A549 (cell line): ENCODE measurements at regions not wholly inside any gene's neighbourhood (a gene's known extent, or its start where the extent isn't known, plus 50 kb on each side); places are given as distances from the start of the nearest gene placed in this dataset.

Experiments used
- ATAC-seq, 2 experiments: fragments of 200-7000 bp in 1 of 2; fragments of >200 bp in 1 of 2; cut with Nextera tagmentation in 1 of 2; cut with Tn5 transposase in 1 of 2; 3 replicates each; pipeline versions ENCODE4 v1.8.0 to v1.9.1; 2018 to 2020; ENCODE audit warnings: mild to moderate bottlenecking in 1 of 2, moderate library complexity in 1 of 2
- CTCF ChIA-PET: fragments of 300-600 bp; sonication (Branson Sonifier 250); formaldehyde crosslinking; extraction: SDS; loops from one replicate; lab custom pipeline; 2021; ENCODE audit warnings: antibody characterized with exemption, inconsistent platforms; lab: Yijun Ruan, JAX
- POLR2A ChIA-PET: fragments of 350-600 bp; formaldehyde crosslinking; extraction: SDS; loops from one replicate; lab custom pipeline; 2021; ENCODE audit warnings: antibody characterized with exemption, inconsistent platforms; lab: Yijun Ruan, JAX
- DNase-seq, 2 experiments: peaks; one replicate each; pipeline versions ENCODE4 v3.0.0 to v3.0.0-alpha.2; 2011 to 2016; ENCODE audit warnings: low read depth in 1 of 2, low spot score in 1 of 2
- FAIRE-seq: peaks from 2 replicates; lab custom pipeline; 2011; peaks lifted over from hg19 to GRCh38; lab: Jason Lieb, UNC
- H3K27ac ChIP-seq, 2 experiments: fragments of >200 bp; sonication (Bioruptor Twin); formaldehyde crosslinking; 3 replicates each; pipeline ENCODE4 v1.5.1; 2016 to 2017
- H3K4me1 ChIP-seq: fragments of >200 bp; sonication (Bioruptor Twin); formaldehyde crosslinking; 3 replicates; pipeline ENCODE4 v1.6.1; 2016
- H3K4me2 ChIP-seq: fragments of >200 bp; sonication (Bioruptor Twin); formaldehyde crosslinking; 3 replicates; pipeline ENCODE4 v1.6.1; 2016
- H3K4me3 ChIP-seq: fragments of >200 bp; sonication (Bioruptor Twin); formaldehyde crosslinking; 3 replicates; pipeline ENCODE4 v1.5.1; 2016
- H3K9me3 ChIP-seq: fragments of >200 bp; sonication (Bioruptor Twin); formaldehyde crosslinking; 3 replicates; pipeline ENCODE4 v1.6.1; 2016
- BHLHE40 ChIP-seq: IDR thresholded peaks from 2 replicates; pipeline ENCODE4 v1.6.1; 2012; ENCODE audit warnings: low read depth, low read length, inconsistent platforms
- CBX2 ChIP-seq: fragments of 200-600 bp; sonication (generic); IDR thresholded peaks from 2 replicates; pipeline ENCODE4 v1.6.1; 2016; ENCODE audit warnings: low read depth, mild to moderate bottlenecking, borderline replicate concordance
- CHD4 ChIP-seq: fragments of 200-600 bp; sonication (generic); IDR thresholded peaks from 2 replicates; pipeline ENCODE4 v1.6.1; 2016; ENCODE audit warnings: antibody characterized with exemption, mild to moderate bottlenecking, borderline replicate concordance
- EHF ChIP-seq: fragments of 250-450 bp; sonication (Bioruptor Pico); IDR thresholded peaks from 2 replicates; pipeline ENCODE4 v1.5.0; 2020; ENCODE audit warnings: mild to moderate bottlenecking
- EP300 ChIP-seq, 2 experiments: fragments of >200 bp; sonication (Bioruptor Twin); formaldehyde crosslinking; IDR thresholded peaks; 2 replicates in 1 of 2; 3 replicates in 1 of 2; pipeline ENCODE4 v1.6.1; 2016 to 2017
- FOSB ChIP-seq: fragments of 250-450 bp; sonication (Bioruptor Pico); IDR thresholded peaks from 2 replicates; pipeline ENCODE4 v1.5.0; 2020; ENCODE audit warnings: mild to moderate bottlenecking, moderate library complexity
- HEYL ChIP-seq: fragments of 250-450 bp; sonication (Bioruptor Pico); IDR thresholded peaks from 2 replicates; pipeline ENCODE4 v1.8.0; 2021; ENCODE audit warnings: mild to moderate bottlenecking, moderate library complexity
- HOXB13 ChIP-seq: fragments of 250-450 bp; sonication (Bioruptor Pico); IDR thresholded peaks from 2 replicates; pipeline ENCODE4 v1.5.0; 2020; ENCODE audit warnings: low read depth, mild to moderate bottlenecking, moderate library complexity
- MAFK ChIP-seq: fragments of 450-650 bp; IDR thresholded peaks from 2 replicates; pipeline ENCODE4 v1.6.1; 2014; ENCODE audit not compliant: partially characterized antibody
- MAZ ChIP-seq: fragments of 150-350 bp; IDR thresholded peaks from 2 replicates; pipeline ENCODE4 v1.6.1; 2014; ENCODE audit warnings: antibody characterized with exemption, low read depth, low read length, borderline replicate concordance
- MYC ChIP-seq: IDR thresholded peaks from 2 replicates; pipeline ENCODE4 v1.6.1; 2012; ENCODE audit warnings: mild to moderate bottlenecking, inconsistent platforms, low read length, improper control_type of control experiment, borderline replicate concordance
- NFE2L2 ChIP-seq: fragments of 150-350 bp; conservative IDR thresholded peaks from 2 replicates; pipeline ENCODE4 v1.6.1; 2014; ENCODE audit warnings: low read length
- NPAS2 ChIP-seq: fragments of 250-450 bp; sonication (Bioruptor Pico); IDR thresholded peaks from 2 replicates; pipeline ENCODE4 v1.8.0; 2022; ENCODE audit warnings: mild to moderate bottlenecking, moderate library complexity, borderline replicate concordance
- PHF8 ChIP-seq: fragments of 200-600 bp; sonication (generic); IDR thresholded peaks from 2 replicates; pipeline ENCODE4 v1.6.1; 2016; ENCODE audit warnings: low read depth, mild to moderate bottlenecking, antibody characterized with exemption, moderate library complexity, borderline replicate concordance
- POLR2AphosphoS2 ChIP-seq: conservative IDR thresholded peaks from 2 replicates; pipeline ENCODE4 v1.6.1; 2012; ENCODE audit warnings: low read length, improper control_type of control experiment, inconsistent platforms
- RCOR1 ChIP-seq: fragments of 150-350 bp; IDR thresholded peaks from 2 replicates; pipeline ENCODE4 v1.6.1; 2014; ENCODE audit warnings: antibody characterized with exemption, low read length, low read depth
- RNF2 ChIP-seq: fragments of 200-600 bp; sonication (generic); IDR thresholded peaks from 2 replicates; pipeline ENCODE4 v1.6.1; 2016; ENCODE audit warnings: low read depth, mild to moderate bottlenecking, antibody characterized with exemption, moderate library complexity, borderline replicate concordance
- SMC3 ChIP-seq: fragments of >200 bp; sonication (Bioruptor Twin); formaldehyde crosslinking; IDR thresholded peaks from 3 replicates; pipeline ENCODE4 v1.6.1; 2018; ENCODE audit warnings: inconsistent platforms
- SREBF2 ChIP-seq: fragments of 450-650 bp; IDR thresholded peaks from 2 replicates; pipeline ENCODE4 v1.6.1; 2014; ENCODE audit warnings: mild to moderate bottlenecking, moderate library complexity
- ZFP36 ChIP-seq: fragments of 450-650 bp; IDR thresholded peaks from 2 replicates; pipeline ENCODE4 v1.6.1; 2014; ENCODE audit warnings: borderline replicate concordance; ENCODE audit not compliant: partially characterized antibody
- ZSCAN20 ChIP-seq: fragments of 250-450 bp; sonication (Bioruptor Pico); IDR thresholded peaks from 2 replicates; pipeline ENCODE4 v1.8.0; 2022; ENCODE audit warnings: mild to moderate bottlenecking, moderate library complexity
- WGBS: methylation state at CpG from one replicate; pipeline ENCODE4 v1.1.6; 2017; ENCODE audit errors: missing lambda C conversion rate; 5-methylcytosine and 5-hydroxymethylcytosine counted together
- TF ChIP-seq, protein P1 (sequence below): fragments of 450-650 bp; IDR thresholded peaks from 2 replicates; pipeline ENCODE4 v1.6.1; 2014; ENCODE audit warnings: antibody characterized with exemption
- TF ChIP-seq, protein P2 (sequence below): fragments of 250-450 bp; sonication (Bioruptor Pico); IDR thresholded peaks from 2 replicates; pipeline ENCODE4 v1.5.0; 2020; ENCODE audit warnings: low read depth, mild to moderate bottlenecking, moderate library complexity
- TF ChIP-seq, protein P3 (sequence below): IDR thresholded peaks from 2 replicates; pipeline ENCODE4 v1.6.1; 2012
- TF ChIP-seq, protein P4 (sequence below): fragments of >200 bp; sonication (Bioruptor Twin); formaldehyde crosslinking; IDR thresholded peaks from 3 replicates; pipeline ENCODE4 v1.6.1; 2016
- TF ChIP-seq, protein P5 (sequence below): fragments of >200 bp; sonication (Bioruptor Twin); formaldehyde crosslinking; IDR thresholded peaks from 3 replicates; pipeline ENCODE4 v1.5.1; 2016

DNA sequence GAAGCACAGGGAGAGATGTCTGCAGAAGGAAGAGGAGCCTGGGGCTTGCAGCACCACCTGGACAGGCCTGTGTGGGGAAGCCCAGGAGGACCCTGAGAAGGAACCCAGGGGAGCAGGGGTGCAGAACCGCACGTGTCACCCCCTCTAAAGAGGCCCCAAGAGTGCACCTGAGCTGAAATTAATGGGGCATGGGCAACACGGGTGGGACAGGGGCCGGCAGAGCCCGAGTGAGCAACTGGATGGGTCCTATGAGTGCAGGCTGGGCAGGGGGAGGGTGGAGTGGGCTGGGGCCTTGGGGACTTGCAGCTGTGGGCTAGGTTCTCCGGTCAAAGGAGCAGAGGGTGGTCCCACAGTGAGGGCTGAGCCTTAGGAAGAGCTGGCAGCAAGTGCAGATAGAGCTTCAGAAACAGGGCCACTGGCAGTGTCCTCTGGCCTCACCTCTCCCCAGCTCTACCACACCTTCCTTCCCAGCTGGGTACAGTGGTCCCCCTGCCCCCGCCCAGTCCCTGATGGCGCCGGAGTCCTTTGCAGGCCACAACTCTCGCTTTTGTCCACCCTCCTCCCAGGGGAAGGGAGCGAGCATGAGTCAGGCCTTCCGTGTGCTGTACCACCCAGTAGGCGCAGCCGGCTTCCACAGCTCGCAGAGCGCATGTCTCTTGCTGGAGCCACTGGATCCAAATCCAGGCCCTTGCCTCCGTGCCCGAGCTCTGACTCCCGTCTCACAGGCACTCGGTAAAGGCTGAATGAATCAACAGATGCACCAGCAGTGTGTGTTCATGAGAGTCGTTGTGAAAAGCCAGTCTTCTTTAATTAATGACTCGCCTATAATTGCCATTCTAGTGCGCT lies 131.6 kb downstream of the HMX1 start:
- DNase-seq (no peak), FAIRE-seq (no peak), ATAC-seq (no peak; a peak in 1 of 6 replicates)
- ChIA-PET POLR2A (no interaction called here), CTCF (interaction anchor here (0.6 to 1.1 kb wide), 2 partner anchors 15 to 178 kb away, joined by 3 to 4 read pairs; no protein-coding TSS in a partner anchor)
- no peak for TF ChIP-seq NPAS2 (CRISPR knock-in tag)
- TF ChIP-seq, protein P1, sequence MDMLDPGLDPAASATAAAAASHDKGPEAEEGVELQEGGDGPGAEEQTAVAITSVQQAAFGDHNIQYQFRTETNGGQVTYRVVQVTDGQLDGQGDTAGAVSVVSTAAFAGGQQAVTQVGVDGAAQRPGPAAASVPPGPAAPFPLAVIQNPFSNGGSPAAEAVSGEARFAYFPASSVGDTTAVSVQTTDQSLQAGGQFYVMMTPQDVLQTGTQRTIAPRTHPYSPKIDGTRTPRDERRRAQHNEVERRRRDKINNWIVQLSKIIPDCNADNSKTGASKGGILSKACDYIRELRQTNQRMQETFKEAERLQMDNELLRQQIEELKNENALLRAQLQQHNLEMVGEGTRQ, result no peak
- TF ChIP-seq ZFP36, result no peak
- TF ChIP-seq CHD4, result no peak
- no peak for TF ChIP-seq MYC
- TF ChIP-seq HEYL (CRISPR knock-in tag), result no peak
- no peak for TF ChIP-seq SREBF2
- TF ChIP-seq HOXB13 (CRISPR knock-in tag), result no peak
- no peak for TF ChIP-seq RNF2
- TF ChIP-seq PHF8, result no peak
- TF ChIP-seq, protein P2, sequence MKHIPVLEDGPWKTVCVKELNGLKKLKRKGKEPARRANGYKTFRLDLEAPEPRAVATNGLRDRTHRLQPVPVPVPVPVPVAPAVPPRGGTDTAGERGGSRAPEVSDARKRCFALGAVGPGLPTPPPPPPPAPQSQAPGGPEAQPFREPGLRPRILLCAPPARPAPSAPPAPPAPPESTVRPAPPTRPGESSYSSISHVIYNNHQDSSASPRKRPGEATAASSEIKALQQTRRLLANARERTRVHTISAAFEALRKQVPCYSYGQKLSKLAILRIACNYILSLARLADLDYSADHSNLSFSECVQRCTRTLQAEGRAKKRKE (CRISPR knock-in tag), result no peak
- no peak for TF ChIP-seq MAFK
- TF ChIP-seq BHLHE40, result no peak
- no peak for TF ChIP-seq RCOR1
- TF ChIP-seq SMC3, result no peak
- TF ChIP-seq, protein P3, sequence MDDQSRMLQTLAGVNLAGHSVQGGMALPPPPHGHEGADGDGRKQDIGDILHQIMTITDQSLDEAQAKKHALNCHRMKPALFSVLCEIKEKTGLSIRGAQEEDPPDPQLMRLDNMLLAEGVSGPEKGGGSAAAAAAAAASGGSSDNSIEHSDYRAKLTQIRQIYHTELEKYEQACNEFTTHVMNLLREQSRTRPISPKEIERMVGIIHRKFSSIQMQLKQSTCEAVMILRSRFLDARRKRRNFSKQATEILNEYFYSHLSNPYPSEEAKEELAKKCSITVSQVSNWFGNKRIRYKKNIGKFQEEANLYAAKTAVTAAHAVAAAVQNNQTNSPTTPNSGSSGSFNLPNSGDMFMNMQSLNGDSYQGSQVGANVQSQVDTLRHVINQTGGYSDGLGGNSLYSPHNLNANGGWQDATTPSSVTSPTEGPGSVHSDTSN, result no peak
- Histone ChIP-seq H3K4me3 (no peak overlapping the region), H3K4me2 (no peak overlapping the region), H3K9me3 (no peaks in the 10 kb centered on the region), H3K4me1 (no peaks in the 10 kb centered on the region), H3K27ac (no peak overlapping the region)
- WGBS, result 30% methylated on average over 20 of the region's 23 CpGs

DNA sequence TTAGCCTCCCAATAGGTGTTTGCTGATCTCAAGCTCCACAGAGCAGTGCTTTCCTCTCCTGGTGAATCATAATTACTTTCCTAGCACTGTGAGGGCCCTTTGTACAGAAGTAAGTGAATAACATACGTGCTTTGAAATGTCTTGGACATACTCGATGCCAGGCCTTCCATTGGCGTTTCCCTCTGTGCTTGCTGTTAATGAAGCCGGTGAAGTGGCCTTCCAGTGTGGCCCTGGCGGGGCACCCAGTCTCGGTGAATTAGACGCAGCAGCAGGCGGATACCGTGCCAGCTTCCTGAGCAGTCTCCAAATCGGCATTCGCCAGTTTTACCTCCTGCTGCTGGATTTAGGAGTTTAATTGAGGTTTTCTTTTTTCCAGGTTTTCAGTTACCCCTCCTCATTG lies 132.3 kb downstream of the HMX1 start:
- Histone ChIP-seq H3K4me2 (no peak overlapping the region), H3K4me3 (no peak overlapping the region), H3K27ac (no peak overlapping the region), H3K9me3 (no peaks in the 10 kb centered on the region), H3K4me1 (no peaks in the 10 kb centered on the region)
- 67% methylated on average over 11 of the region's 11 CpGs for WGBS
- ATAC-seq, result no peak
- no peak for FAIRE-seq
- DNase-seq, result no peak
- POLR2A ChIA-PET, result no interaction called here
- TF ChIP-seq PHF8, result no peak
- TF ChIP-seq ZFP36, result no peak
- TF ChIP-seq FOSB (CRISPR knock-in tag), result no peak
- no peak for TF ChIP-seq ZSCAN20 (CRISPR knock-in tag)
- no peak for TF ChIP-seq NFE2L2
- TF ChIP-seq SMC3, result no peak
- no peak for TF ChIP-seq MAFK
- CTCF ChIA-PET, result interaction anchor here (0.6 to 1.1 kb wide), 3 partner anchors 16 to 179 kb away, joined by 3 to 4 read pairs (median 3); no protein-coding TSS in a partner anchor

DNA sequence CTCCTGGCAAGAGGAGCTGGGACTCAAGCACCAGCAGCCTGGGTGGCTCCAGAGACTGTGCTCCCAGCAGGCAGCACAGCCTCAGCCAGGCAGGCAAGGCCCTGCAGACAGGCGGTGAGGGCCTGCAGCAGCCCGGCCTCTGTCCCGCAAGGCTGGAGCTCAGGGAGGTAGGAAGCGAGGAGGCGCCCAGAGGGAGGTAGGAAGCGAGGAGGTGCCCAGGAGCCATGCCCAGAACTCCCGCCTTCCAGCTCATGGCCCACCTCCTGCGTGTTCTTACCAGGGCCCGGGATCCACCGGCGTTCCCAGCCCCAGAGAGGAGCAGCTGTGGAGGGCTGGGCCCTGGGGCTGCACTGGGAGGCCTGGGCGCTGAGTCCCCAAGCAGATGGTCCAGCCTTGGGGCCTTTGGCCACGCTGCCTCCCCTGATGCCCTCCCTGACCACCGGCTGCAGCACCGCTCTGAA lies 133.1 kb downstream of the HMX1 start:
- Histone ChIP-seq H3K9me3 (no peaks in the 10 kb centered on the region), H3K4me1 (no peaks in the 10 kb centered on the region), H3K27ac (no peak overlapping the region), H3K4me3 (no peak overlapping the region), H3K4me2 (no peak overlapping the region)
- 68% methylated on average over 11 of the region's 15 CpGs for WGBS
- ATAC-seq, result no peak
- ChIA-PET POLR2A (no interaction called here), CTCF (no interaction called here)
- no peak for DNase-seq
- TF ChIP-seq RCOR1, result no peak
- TF ChIP-seq MAFK, result no peak
- no peak for TF ChIP-seq EHF (CRISPR knock-in tag)
- TF ChIP-seq POLR2AphosphoS2, result no peak
- no peak for TF ChIP-seq FOSB (CRISPR knock-in tag)
- no peak for TF ChIP-seq MYC
- TF ChIP-seq, protein P4, sequence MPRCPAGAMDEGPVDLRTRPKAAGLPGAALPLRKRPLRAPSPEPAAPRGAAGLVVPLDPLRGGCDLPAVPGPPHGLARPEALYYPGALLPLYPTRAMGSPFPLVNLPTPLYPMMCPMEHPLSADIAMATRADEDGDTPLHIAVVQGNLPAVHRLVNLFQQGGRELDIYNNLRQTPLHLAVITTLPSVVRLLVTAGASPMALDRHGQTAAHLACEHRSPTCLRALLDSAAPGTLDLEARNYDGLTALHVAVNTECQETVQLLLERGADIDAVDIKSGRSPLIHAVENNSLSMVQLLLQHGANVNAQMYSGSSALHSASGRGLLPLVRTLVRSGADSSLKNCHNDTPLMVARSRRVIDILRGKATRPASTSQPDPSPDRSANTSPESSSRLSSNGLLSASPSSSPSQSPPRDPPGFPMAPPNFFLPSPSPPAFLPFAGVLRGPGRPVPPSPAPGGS, result no peak
- TF ChIP-seq RNF2, result no peak
- no peak for TF ChIP-seq MAZ
- no peak for TF ChIP-seq EP300 (IDR thresholded peaks at IDR 0.05)
- TF ChIP-seq, protein P5, sequence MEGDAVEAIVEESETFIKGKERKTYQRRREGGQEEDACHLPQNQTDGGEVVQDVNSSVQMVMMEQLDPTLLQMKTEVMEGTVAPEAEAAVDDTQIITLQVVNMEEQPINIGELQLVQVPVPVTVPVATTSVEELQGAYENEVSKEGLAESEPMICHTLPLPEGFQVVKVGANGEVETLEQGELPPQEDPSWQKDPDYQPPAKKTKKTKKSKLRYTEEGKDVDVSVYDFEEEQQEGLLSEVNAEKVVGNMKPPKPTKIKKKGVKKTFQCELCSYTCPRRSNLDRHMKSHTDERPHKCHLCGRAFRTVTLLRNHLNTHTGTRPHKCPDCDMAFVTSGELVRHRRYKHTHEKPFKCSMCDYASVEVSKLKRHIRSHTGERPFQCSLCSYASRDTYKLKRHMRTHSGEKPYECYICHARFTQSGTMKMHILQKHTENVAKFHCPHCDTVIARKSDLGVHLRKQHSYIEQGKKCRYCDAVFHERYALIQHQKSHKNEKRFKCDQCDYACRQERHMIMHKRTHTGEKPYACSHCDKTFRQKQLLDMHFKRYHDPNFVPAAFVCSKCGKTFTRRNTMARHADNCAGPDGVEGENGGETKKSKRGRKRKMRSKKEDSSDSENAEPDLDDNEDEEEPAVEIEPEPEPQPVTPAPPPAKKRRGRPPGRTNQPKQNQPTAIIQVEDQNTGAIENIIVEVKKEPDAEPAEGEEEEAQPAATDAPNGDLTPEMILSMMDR, result no peak
- no peak for TF ChIP-seq CBX2
- no peak for TF ChIP-seq NPAS2 (CRISPR knock-in tag)
- FAIRE-seq, result no peak
